Right kidney (tissue), 1 donor: ENCODE measurements at regions not wholly inside any gene's neighbourhood (a gene's known extent, or its start where the extent isn't known, plus 50 kb on each side); places are given as distances from the start of the nearest gene placed in this dataset.
"Not testable (repeated sequence)": the region's sequence is repeated elsewhere in the genome, so short reads cannot be mapped to it uniquely, and the experiment has no call there.

Source experiments
- DNase-seq: peaks from one replicate; pipeline ENCODE4 v3.0.0-alpha.2; 2016

GRCh38 chr7:19533266-19533665 lies 175.6 kb downstream of the POLR1F start:
- DNase-seq: no peak

- DNase-seq: no peak
Observed at GRCh38 chr7:19530852-19531251, 178.0 kb downstream of the POLR1F start.

GRCh38 chr7:19530261-19530660 lies 178.6 kb downstream of the POLR1F start:
- DNase-seq: no peak

- no peak for DNase-seq
Observed at GRCh38 chr7:19526639-19527038, 182.2 kb downstream of the POLR1F start.

- no peak for DNase-seq
Observed at GRCh38 chr7:19522486-19522885, 186.4 kb downstream of the POLR1F start.

GRCh38 chr7:19520392-19520791 lies 188.4 kb downstream of the POLR1F start:
- DNase-seq: no peak

GRCh38 chr7:19519443-19520021 lies 189.3 kb downstream of the POLR1F start:
- DNase-seq: no peak

GRCh38 chr7:19517546-19517945 lies 191.3 kb downstream of the POLR1F start:
- DNase-seq: not testable (repeated sequence)

- DNase-seq: no peak
Observed at GRCh38 chr7:19508821-19509220, 200.0 kb downstream of the POLR1F start.

GRCh38 chr7:19508124-19508523 lies 200.7 kb downstream of the POLR1F start:
- no peak for DNase-seq

GRCh38 chr7:19491821-19492452 lies 216.9 kb downstream of the POLR1F start:
- DNase-seq: no peak

- no peak for DNase-seq
Observed at GRCh38 chr7:19491371-19491770, 217.5 kb downstream of the POLR1F start.

GRCh38 chr7:19489162-19489820 lies 219.5 kb downstream of the POLR1F start:
- no peak for DNase-seq

- no peak for DNase-seq
Observed at GRCh38 chr7:19488056-19488455, 220.8 kb downstream of the POLR1F start.

- DNase-seq: no peak
Observed at GRCh38 chr7:19482628-19483027, 226.2 kb downstream of the POLR1F start.

- no peak for DNase-seq
Observed at GRCh38 chr7:19480383-19480782, 228.5 kb downstream of the POLR1F start.

- no peak for DNase-seq
Observed at GRCh38 chr7:19470031-19470430, 238.8 kb downstream of the POLR1F start.

GRCh38 chr7:19465861-19466260 lies 243.0 kb downstream of the POLR1F start:
- no peak for DNase-seq

- DNase-seq: no peak
Observed at GRCh38 chr7:19464751-19465150, 244.1 kb downstream of the POLR1F start.

GRCh38 chr7:19464241-19464640 lies 244.6 kb downstream of the POLR1F start:
- DNase-seq: no peak

GRCh38 chr7:19463581-19463980 lies 245.3 kb downstream of the POLR1F start:
- no peak for DNase-seq

- DNase-seq: no peak
Observed at GRCh38 chr7:19455623-19456022, 253.2 kb downstream of the POLR1F start.

- no peak for DNase-seq
Observed at GRCh38 chr7:19448091-19448490, 260.7 kb downstream of the POLR1F start.
